H9 (cell line): ENCODE measurements at regions not wholly inside any gene's neighbourhood (a gene's known extent, or its start where the extent isn't known, plus 50 kb on each side); places are given as distances from the start of the nearest gene placed in this dataset.

Experiments used
- DNase-seq: peaks from one replicate; pipeline ENCODE4 v3.0.0-alpha.2; 2017
- H2AFZ ChIP-seq: one replicate; pipeline ENCODE4 v1.6.1; 2013; ENCODE audit warnings: mild to moderate bottlenecking, low read length, control low read depth, moderate library complexity
- H2AK5ac ChIP-seq: 2 replicates; pipeline ENCODE4 v1.6.1; 2013; ENCODE audit warnings: low read length, control low read depth, mixed read lengths; ENCODE audit not compliant: insufficient read length
- H2BK120ac ChIP-seq: one replicate; pipeline ENCODE4 v1.6.1; 2013; ENCODE audit warnings: low read depth, mild to moderate bottlenecking, low read length, control low read depth, inconsistent platforms; ENCODE audit not compliant: poor library complexity, severe bottlenecking
- H2BK12ac ChIP-seq: 2 replicates; pipeline ENCODE4 v1.6.1; 2013; ENCODE audit warnings: low read length, control low read depth, mixed read lengths, low read depth; ENCODE audit not compliant: insufficient read length
- H2BK15ac ChIP-seq: 2 replicates; pipeline ENCODE4 v1.6.1; 2013; ENCODE audit warnings: low read depth, low read length, control low read depth
- H2BK20ac ChIP-seq: one replicate; pipeline ENCODE4 v1.6.1; 2013; ENCODE audit warnings: low read depth, mild to moderate bottlenecking, low read length, control low read depth, inconsistent platforms; ENCODE audit not compliant: poor library complexity, severe bottlenecking
- H2BK5ac ChIP-seq: 2 replicates; pipeline ENCODE4 v1.6.1; 2013; ENCODE audit warnings: low read length, control low read depth, mixed read lengths; ENCODE audit not compliant: insufficient read length
- H3K14ac ChIP-seq: 2 replicates; pipeline ENCODE4 v1.6.1; 2013; ENCODE audit warnings: low read length, control low read depth; ENCODE audit not compliant: insufficient read depth
- H3K18ac ChIP-seq: 2 replicates; pipeline ENCODE4 v1.6.1; 2013; ENCODE audit warnings: low read depth, mild to moderate bottlenecking, mixed read lengths, low read length, control low read depth; ENCODE audit not compliant: insufficient read length
- H3K23ac ChIP-seq: 2 replicates; pipeline ENCODE4 v1.6.1; 2013; ENCODE audit warnings: low read length, control low read depth, mixed read lengths, low read depth; ENCODE audit not compliant: insufficient read length
- H3K23me2 ChIP-seq: 2 replicates; pipeline ENCODE4 v1.6.1; 2013; ENCODE audit warnings: low read depth, mild to moderate bottlenecking, mixed read lengths, low read length, control low read depth; ENCODE audit not compliant: insufficient read length, poor library complexity, severe bottlenecking
- H3K27ac ChIP-seq: 2 replicates; pipeline ENCODE4 v1.5.1; 2013; ENCODE audit warnings: low read length, control low read depth, mixed read lengths, low read depth; ENCODE audit not compliant: insufficient read length
- H3K27me3 ChIP-seq: 2 replicates; pipeline ENCODE4 v1.6.1; 2013; ENCODE audit warnings: low read length, control low read depth, inconsistent platforms; ENCODE audit not compliant: insufficient read depth
- H3K4ac ChIP-seq: 2 replicates; pipeline ENCODE4 v1.6.1; 2013; ENCODE audit warnings: low read depth, mild to moderate bottlenecking, control low read depth, inconsistent platforms, low read length, moderate library complexity
- H3K4me1 ChIP-seq: 2 replicates; pipeline ENCODE4 v1.6.1; 2013; ENCODE audit warnings: low read length, control low read depth, inconsistent platforms; ENCODE audit not compliant: insufficient read depth
- H3K4me2 ChIP-seq: 2 replicates; pipeline ENCODE4 v1.6.1; 2013; ENCODE audit warnings: low read length, control low read depth, mixed read lengths; ENCODE audit not compliant: insufficient read length, insufficient read depth
- H3K56ac ChIP-seq: 2 replicates; pipeline ENCODE4 v1.6.1; 2013; ENCODE audit warnings: low read depth, mild to moderate bottlenecking, mixed read lengths, low read length, control low read depth; ENCODE audit not compliant: insufficient read length
- H3K79me1 ChIP-seq: 2 replicates; pipeline ENCODE4 v1.6.1; 2013; ENCODE audit warnings: low read depth, mild to moderate bottlenecking, moderate library complexity, low read length, control low read depth, inconsistent platforms; ENCODE audit not compliant: insufficient read depth, poor library complexity, severe bottlenecking
- H3K79me2 ChIP-seq: 2 replicates; pipeline ENCODE4 v1.6.1; 2013; ENCODE audit warnings: low read length, control low read depth, inconsistent platforms; ENCODE audit not compliant: insufficient read depth
- H3K9ac ChIP-seq: 2 replicates; pipeline ENCODE4 v1.6.1; 2013; ENCODE audit warnings: low read length, control low read depth, mixed read lengths; ENCODE audit not compliant: insufficient read length; ENCODE audit errors: extremely low read depth
- H3K9me3 ChIP-seq: one replicate; pipeline ENCODE4 v1.6.1; 2013; ENCODE audit warnings: low read depth, low read length, inconsistent platforms; ENCODE audit not compliant: control insufficient read depth
- H3T11ph ChIP-seq: one replicate; pipeline ENCODE4 v1.6.1; 2013; ENCODE audit warnings: mild to moderate bottlenecking, low read length, control low read depth, inconsistent platforms
- H4K20me1 ChIP-seq: one replicate; pipeline ENCODE4 v1.6.1; 2013; ENCODE audit not compliant: control insufficient read depth, insufficient read length, insufficient read depth
- H4K5ac ChIP-seq: 2 replicates; pipeline ENCODE4 v1.6.1; 2013; ENCODE audit warnings: low read depth, mild to moderate bottlenecking, mixed read lengths, low read length, control low read depth; ENCODE audit not compliant: insufficient read length
- H4K8ac ChIP-seq: replicated peaks from 2 replicates; pipeline ENCODE4 v1.6.1; 2013; ENCODE audit warnings: low read length, control low read depth, mixed read lengths, low read depth; ENCODE audit not compliant: insufficient read length
- H4K91ac ChIP-seq: 2 replicates; pipeline ENCODE4 v1.6.1; 2013; ENCODE audit warnings: low read depth, mild to moderate bottlenecking, moderate library complexity, mixed read lengths, low read length, control low read depth; ENCODE audit not compliant: insufficient read length
- H3K27ac Mint-ChIP-seq, 3 experiments: 2 replicates in 2 of 3; 3 replicates in 1 of 3; pipeline ENCODE4 v1.8.0; 2020 to 2021; ENCODE audit warnings: mixed read lengths in 3 of 3, mild to moderate bottlenecking in 1 of 3, moderate library complexity in 1 of 3
- H3K27me3 Mint-ChIP-seq: 2 replicates; pipeline ENCODE4 v1.8.0; 2021; ENCODE audit warnings: low read depth, mild to moderate bottlenecking, moderate library complexity, mixed read lengths
- H3K36me3 Mint-ChIP-seq, 3 experiments: 2 replicates in 2 of 3; 3 replicates in 1 of 3; pipeline ENCODE4 v1.8.0; 2020 to 2021; ENCODE audit warnings: low read depth in 3 of 3, mixed read lengths in 3 of 3; ENCODE audit not compliant: insufficient read depth in 1 of 3
- H3K4me1 Mint-ChIP-seq, 2 experiments: 2 replicates each; pipeline ENCODE4 v1.8.0; 2020; ENCODE audit warnings: mixed read lengths in 2 of 2
- H3K4me3 Mint-ChIP-seq, 2 experiments: 2 replicates in 1 of 2; 3 replicates in 1 of 2; pipeline ENCODE4 v1.8.0; 2020 to 2021; ENCODE audit warnings: mild to moderate bottlenecking in 2 of 2, mixed read lengths in 2 of 2, moderate library complexity in 1 of 2
- H3K9me3 Mint-ChIP-seq, 2 experiments: 2 replicates in 1 of 2; 3 replicates in 1 of 2; pipeline ENCODE4 v1.8.0; 2020; ENCODE audit warnings: mild to moderate bottlenecking in 2 of 2, mixed read lengths in 2 of 2, moderate library complexity in 1 of 2
- WGBS: extraction: QIAGEN DNeasy Blood & Tissue Kit; methylation state at CpG from one replicate; pipeline ENCODE4 v1.1.7; 2013; ENCODE audit warnings: missing lambda C conversion rate, low lambda C conversion rate, mixed read lengths; ENCODE audit not compliant: insufficient read length; ENCODE audit errors: extremely low coverage; 5-methylcytosine and 5-hydroxymethylcytosine counted together
- TF ChIP-seq, protein P1 (sequence below): fragments of 200-600 bp; sonication (generic); conservative IDR thresholded peaks from 3 replicates; pipeline ENCODE4 v1.8.0; 2021; ENCODE audit warnings: antibody characterized with exemption, mild to moderate bottlenecking

- H4K91ac ChIP-seq, result no peak overlapping the region
- no peak overlapping the region for H4K8ac ChIP-seq
- no peaks in the 10 kb centered on the region; a peak in 2 of 5 replicates for H3K9me3 Mint-ChIP-seq
- no peak overlapping the region for H2BK12ac ChIP-seq
- H4K5ac ChIP-seq, result no peak overlapping the region
- H3K79me2 ChIP-seq, result no peaks in the 10 kb centered on the region
- H3K27me3 Mint-ChIP-seq, result no peaks in the 10 kb centered on the region
- no peak overlapping the region for H2BK20ac ChIP-seq
- no peak overlapping the region for H3K27ac ChIP-seq
- H3K4me2 ChIP-seq, result no peak overlapping the region
- no peaks in the 10 kb centered on the region for H3K23me2 ChIP-seq
- WGBS, result no CpG with 5 or more reads among the region's 3 CpGs
- H3K18ac ChIP-seq, result no peak overlapping the region
- H3K9me3 ChIP-seq, result no peaks in the 10 kb centered on the region
- H3K4ac ChIP-seq, result no peak overlapping the region
- H3K9ac ChIP-seq, result no peak overlapping the region
- no peaks in the 10 kb centered on the region for H3K36me3 Mint-ChIP-seq
- no peak for DNase-seq
- H3K4me3 Mint-ChIP-seq, result no peak overlapping the region
- H3K56ac ChIP-seq, result no peak overlapping the region
- H2BK15ac ChIP-seq, result no peak overlapping the region
- H2AFZ ChIP-seq, result no peak overlapping the region
- no peak overlapping the region for H2BK5ac ChIP-seq
- no peak overlapping the region for H2AK5ac ChIP-seq
- no peak overlapping the region for H3K14ac ChIP-seq
- no peak overlapping the region for H2BK120ac ChIP-seq
- TF ChIP-seq, protein P1, sequence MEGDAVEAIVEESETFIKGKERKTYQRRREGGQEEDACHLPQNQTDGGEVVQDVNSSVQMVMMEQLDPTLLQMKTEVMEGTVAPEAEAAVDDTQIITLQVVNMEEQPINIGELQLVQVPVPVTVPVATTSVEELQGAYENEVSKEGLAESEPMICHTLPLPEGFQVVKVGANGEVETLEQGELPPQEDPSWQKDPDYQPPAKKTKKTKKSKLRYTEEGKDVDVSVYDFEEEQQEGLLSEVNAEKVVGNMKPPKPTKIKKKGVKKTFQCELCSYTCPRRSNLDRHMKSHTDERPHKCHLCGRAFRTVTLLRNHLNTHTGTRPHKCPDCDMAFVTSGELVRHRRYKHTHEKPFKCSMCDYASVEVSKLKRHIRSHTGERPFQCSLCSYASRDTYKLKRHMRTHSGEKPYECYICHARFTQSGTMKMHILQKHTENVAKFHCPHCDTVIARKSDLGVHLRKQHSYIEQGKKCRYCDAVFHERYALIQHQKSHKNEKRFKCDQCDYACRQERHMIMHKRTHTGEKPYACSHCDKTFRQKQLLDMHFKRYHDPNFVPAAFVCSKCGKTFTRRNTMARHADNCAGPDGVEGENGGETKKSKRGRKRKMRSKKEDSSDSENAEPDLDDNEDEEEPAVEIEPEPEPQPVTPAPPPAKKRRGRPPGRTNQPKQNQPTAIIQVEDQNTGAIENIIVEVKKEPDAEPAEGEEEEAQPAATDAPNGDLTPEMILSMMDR, result no peak
- H3K27ac Mint-ChIP-seq, result no peak overlapping the region
- H3K4me1 ChIP-seq, result no peaks in the 10 kb centered on the region
- H4K20me1 ChIP-seq, result no peaks in the 10 kb centered on the region
- peaks cover 0 to 8% of the 10 kb centered on the region in 2 experiments; a peak in 1 of 4 replicates for H3K4me1 Mint-ChIP-seq
- H3T11ph ChIP-seq, result no peak overlapping the region
- H3K23ac ChIP-seq, result no peak overlapping the region
- no peaks in the 10 kb centered on the region for H3K79me1 ChIP-seq
- H3K27me3 ChIP-seq, result no peaks in the 10 kb centered on the region
Observed at GRCh38 chr15:87224404-87224803, 1032.1 kb downstream of the NTRK3 start.
